AG09309 (cell line): ENCODE measurements at regions not wholly inside any gene's neighbourhood (a gene's known extent, or its start where the extent isn't known, plus 50 kb on each side); places are given as distances from the start of the nearest gene placed in this dataset.

Experiments used
- DNase-seq: peaks from one replicate; pipeline ENCODE4 v3.0.0-alpha.2; 2010; ENCODE audit warnings: low read depth
- H3K4me3 ChIP-seq: 2 replicates; pipeline ENCODE4 v1.5.1; 2011; ENCODE audit warnings: mild to moderate bottlenecking, low read depth, low read length, moderate library complexity; ENCODE audit not compliant: control insufficient read depth
- TF ChIP-seq, protein P1 (sequence below): IDR thresholded peaks from 2 replicates; pipeline ENCODE4 v1.5.1; 2011; ENCODE audit warnings: mild to moderate bottlenecking, low read depth, low read length, inconsistent platforms; ENCODE audit not compliant: insufficient read depth, control insufficient read depth; ENCODE audit errors: missing control alignments

DNA sequence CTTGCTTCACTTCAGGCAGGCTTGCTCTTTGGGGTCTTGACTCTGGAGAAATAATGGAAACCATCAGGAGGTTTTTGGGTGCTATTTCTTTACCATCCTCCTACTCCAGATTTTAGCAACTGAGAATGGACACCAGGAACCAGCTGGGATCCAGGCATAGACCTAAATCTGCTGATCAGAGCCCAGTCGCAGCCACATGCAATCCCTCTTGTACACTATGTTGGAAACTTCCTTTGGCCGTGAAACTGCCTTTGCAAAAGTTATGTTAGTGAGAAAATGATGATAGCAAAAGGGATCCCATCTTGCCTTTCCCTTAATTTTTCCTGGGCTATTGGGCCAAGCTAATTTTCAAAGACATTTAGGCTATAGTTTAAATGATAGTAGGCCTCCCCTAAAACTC lies 158.8 kb upstream of the ARL4C start:
- no peak for DNase-seq
- TF ChIP-seq, protein P1, sequence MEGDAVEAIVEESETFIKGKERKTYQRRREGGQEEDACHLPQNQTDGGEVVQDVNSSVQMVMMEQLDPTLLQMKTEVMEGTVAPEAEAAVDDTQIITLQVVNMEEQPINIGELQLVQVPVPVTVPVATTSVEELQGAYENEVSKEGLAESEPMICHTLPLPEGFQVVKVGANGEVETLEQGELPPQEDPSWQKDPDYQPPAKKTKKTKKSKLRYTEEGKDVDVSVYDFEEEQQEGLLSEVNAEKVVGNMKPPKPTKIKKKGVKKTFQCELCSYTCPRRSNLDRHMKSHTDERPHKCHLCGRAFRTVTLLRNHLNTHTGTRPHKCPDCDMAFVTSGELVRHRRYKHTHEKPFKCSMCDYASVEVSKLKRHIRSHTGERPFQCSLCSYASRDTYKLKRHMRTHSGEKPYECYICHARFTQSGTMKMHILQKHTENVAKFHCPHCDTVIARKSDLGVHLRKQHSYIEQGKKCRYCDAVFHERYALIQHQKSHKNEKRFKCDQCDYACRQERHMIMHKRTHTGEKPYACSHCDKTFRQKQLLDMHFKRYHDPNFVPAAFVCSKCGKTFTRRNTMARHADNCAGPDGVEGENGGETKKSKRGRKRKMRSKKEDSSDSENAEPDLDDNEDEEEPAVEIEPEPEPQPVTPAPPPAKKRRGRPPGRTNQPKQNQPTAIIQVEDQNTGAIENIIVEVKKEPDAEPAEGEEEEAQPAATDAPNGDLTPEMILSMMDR = no peak
- H3K4me3 ChIP-seq = no peak overlapping the region

DNA sequence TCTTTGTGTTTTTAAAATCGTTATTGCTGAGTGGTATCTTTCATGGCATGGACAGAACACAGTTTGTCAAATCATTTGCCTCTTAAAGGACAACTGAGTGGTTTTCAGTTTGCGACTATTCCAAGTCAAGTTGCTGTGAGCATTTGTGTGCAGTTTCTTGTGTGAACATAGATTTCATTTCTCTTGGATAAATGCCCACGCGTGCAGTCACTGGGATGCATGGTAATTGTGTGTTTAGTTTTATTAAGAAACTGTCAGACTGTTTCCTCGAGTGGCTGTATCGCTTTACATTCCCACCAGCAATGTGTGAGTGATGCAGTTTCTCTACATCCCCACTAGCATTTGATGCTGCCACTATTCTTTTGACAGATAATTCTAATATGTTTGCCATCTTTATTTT lies 154.0 kb upstream of the ARL4C start:
- no peak overlapping the region for H3K4me3 ChIP-seq
- DNase-seq = no peak
- TF ChIP-seq, protein P1 = no peak

DNA sequence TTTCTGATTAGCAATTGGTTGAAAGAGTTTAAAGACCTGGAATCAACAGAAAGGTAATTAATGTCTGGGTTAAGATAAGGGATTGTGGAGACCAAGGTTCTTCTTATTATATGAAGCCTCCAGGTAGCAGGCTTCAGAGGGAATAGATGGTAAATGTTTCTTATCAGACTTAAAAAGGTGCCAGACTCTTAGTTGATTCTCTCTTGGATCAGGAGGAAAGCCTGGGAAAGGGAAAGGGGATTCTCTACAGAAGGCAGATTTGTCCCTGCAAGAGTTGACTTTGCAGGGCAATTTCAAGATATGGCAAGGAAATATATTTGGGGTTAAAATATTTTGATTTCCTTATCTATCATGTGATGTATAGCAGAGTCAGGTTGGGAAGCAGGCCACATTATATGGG lies 153.1 kb upstream of the ARL4C start:
- TF ChIP-seq, protein P1 = no peak
- DNase-seq = no peak
- H3K4me3 ChIP-seq = no peak overlapping the region

DNA sequence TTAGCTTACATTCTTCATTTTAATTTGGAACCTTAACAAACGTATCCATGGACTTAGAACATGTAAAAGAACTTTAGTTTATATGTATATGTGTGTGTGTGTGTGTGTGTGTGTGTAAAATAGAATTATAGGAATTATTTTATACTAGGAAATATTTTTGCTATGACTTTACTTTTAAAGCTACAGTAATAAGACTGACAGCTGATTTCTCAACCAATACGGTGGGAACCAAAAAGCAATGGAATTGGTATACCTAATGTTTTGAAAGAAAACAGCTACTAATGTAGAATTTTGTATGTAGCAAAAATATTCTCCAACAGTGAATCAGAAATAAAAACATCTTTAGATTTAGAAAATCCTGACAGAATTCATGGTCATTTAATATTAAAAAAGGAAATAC lies 146.5 kb upstream of the ARL4C start:
- TF ChIP-seq, protein P1 = no peak
- H3K4me3 ChIP-seq = no peak overlapping the region
- no peak for DNase-seq

DNA sequence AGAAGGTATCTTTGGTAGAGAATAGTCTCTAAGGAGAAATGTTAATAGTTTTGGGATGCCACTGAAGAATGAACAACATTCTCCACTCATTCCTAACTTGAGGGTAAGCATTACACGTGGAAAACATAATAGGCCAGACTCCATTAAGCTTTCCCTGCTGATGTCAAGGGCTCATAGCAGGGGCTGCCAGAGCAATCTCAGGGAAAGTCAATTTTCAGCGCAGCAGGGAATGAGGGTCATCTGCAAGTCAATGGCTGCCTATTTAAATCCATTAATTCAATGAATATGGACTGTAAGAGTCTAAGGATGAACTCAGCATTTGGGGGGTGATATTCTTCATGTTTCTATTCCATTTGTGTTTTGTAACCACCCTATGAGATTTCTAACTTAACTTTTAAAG lies 144.2 kb upstream of the ARL4C start:
- H3K4me3 ChIP-seq = no peak overlapping the region
- DNase-seq = no peak
- TF ChIP-seq, protein P1 = no peak

DNA sequence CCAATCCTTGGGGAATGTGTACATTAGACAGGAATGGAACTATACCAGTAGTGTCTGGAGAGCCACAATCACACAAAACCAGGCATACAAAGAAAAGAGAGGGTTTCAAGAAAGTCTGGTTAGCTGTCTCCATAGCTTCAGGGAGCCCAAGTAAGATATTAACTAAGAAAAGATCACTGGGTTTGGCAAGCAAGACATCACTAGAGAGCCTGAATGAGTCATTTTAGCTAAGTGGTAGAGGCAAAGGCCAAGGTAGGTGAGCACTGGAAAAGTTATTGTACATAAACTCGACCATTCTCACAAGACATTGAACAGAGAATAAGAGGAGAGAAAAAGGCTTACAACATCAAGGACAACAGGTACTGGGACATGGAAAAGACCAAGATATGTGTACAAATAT lies 143.8 kb upstream of the ARL4C start:
- no peak for DNase-seq
- TF ChIP-seq, protein P1 = no peak
- H3K4me3 ChIP-seq = no peak overlapping the region

DNA sequence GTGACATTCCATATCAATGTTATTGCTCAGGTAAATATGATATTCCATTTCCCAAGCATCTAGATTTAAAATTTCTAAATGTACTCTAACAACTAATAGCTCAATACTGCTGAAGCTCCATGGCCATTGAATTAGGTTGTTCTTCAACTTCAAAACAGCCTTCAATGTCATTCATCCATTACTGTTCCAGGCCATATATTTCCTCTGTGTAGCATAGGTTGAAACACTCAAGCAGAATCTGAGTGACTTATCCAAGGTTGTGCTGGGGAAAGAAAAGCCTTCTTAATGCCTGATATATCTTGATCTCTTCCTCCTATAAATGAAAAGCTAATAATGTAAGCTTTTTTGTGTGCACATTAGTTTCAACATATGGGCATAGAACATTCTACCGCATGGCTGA lies 142.1 kb upstream of the ARL4C start:
- DNase-seq = no peak
- TF ChIP-seq, protein P1 = no peak
- no peak overlapping the region for H3K4me3 ChIP-seq
